Lower lobe of right lung (tissue), 2 donors: ENCODE measurements at regions not wholly inside any gene's neighbourhood (a gene's known extent, or its start where the extent isn't known, plus 50 kb on each side); places are given as distances from the start of the nearest gene placed in this dataset.

Experiments used
- ATAC-seq, 2 donors: fragments of 200-7000 bp; cut with Tn5 transposase; one replicate each; pipeline ENCODE4 v1.9.1; 2020 to 2022; ENCODE audit warnings: mild to moderate bottlenecking in 2 of 2, moderate library complexity in 2 of 2
- DNase-seq: peaks from one replicate; pipeline ENCODE4 v3.0.0-alpha.2; 2020
- H3K27ac ChIP-seq: fragments of 200-600 bp; one replicate; pipeline ENCODE4 v1.8.0; 2022
- H3K27me3 ChIP-seq: fragments of 200-600 bp; one replicate; pipeline ENCODE4 v1.8.0; 2022; ENCODE audit warnings: low read depth
- H3K36me3 ChIP-seq: fragments of 200-600 bp; one replicate; pipeline ENCODE4 v1.8.0; 2022; ENCODE audit warnings: mild to moderate bottlenecking
- H3K4me1 ChIP-seq: fragments of 200-600 bp; one replicate; pipeline ENCODE4 v1.8.0; 2022
- H3K4me3 ChIP-seq: fragments of 200-600 bp; one replicate; pipeline ENCODE4 v1.8.0; 2022; ENCODE audit warnings: mild to moderate bottlenecking
- H3K9me3 ChIP-seq: fragments of 200-600 bp; one replicate; pipeline ENCODE4 v1.8.0; 2022
- intact Hi-C: fragments of 100-400 bp; cut with DNase I; formaldehyde crosslinking; loops from one replicate; pipeline ENCODE4 v1.11.0; 2022
- TF ChIP-seq, protein P1 (sequence below): fragments of 200-600 bp; IDR thresholded peaks from one replicate; pipeline ENCODE4 v1.8.0; 2022; ENCODE audit warnings: antibody characterized with exemption, mild to moderate bottlenecking
- donor health status: DM: no; HTN: yes; CAD: no; lungs with severe emphysema.

DNA sequence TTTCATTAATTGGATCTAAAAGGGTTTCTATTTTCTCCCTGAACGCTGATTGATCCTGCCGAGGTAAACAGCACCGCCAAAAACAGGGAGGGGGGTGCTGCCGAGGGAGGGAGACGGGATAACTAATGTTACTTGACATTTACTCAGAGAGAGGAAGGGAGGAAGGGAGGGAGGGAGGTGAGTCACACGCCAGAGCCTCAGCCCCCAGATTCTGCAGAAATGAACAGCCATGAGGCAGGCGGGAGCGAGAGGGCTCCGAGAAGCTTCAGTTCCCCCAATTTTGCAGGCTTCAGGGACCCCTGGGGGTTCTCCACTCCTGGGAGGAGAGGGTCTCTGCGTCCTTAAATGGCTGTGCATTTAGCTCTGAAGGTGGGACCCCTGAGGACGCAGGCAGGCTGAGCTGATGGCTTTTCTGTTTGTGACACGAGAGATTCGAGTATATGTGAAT lies 59.1 kb upstream of the IER5L start:
- Histone ChIP-seq H3K27ac (no peak overlapping the region), H3K4me1 (peaks cover 9% of the 10 kb centered on the region), H3K27me3 (no peaks in the 10 kb centered on the region), H3K9me3 (no peaks in the 10 kb centered on the region), H3K36me3 (no peaks in the 10 kb centered on the region), H3K4me3 (no peak overlapping the region)
- TF ChIP-seq, protein P1, sequence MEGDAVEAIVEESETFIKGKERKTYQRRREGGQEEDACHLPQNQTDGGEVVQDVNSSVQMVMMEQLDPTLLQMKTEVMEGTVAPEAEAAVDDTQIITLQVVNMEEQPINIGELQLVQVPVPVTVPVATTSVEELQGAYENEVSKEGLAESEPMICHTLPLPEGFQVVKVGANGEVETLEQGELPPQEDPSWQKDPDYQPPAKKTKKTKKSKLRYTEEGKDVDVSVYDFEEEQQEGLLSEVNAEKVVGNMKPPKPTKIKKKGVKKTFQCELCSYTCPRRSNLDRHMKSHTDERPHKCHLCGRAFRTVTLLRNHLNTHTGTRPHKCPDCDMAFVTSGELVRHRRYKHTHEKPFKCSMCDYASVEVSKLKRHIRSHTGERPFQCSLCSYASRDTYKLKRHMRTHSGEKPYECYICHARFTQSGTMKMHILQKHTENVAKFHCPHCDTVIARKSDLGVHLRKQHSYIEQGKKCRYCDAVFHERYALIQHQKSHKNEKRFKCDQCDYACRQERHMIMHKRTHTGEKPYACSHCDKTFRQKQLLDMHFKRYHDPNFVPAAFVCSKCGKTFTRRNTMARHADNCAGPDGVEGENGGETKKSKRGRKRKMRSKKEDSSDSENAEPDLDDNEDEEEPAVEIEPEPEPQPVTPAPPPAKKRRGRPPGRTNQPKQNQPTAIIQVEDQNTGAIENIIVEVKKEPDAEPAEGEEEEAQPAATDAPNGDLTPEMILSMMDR, result no peak
- intact Hi-C loops, result no loop called here
- DNase-seq, result peak; percentile 25
- peak in 1 of 2 donors; percentile 60 for ATAC-seq

DNA sequence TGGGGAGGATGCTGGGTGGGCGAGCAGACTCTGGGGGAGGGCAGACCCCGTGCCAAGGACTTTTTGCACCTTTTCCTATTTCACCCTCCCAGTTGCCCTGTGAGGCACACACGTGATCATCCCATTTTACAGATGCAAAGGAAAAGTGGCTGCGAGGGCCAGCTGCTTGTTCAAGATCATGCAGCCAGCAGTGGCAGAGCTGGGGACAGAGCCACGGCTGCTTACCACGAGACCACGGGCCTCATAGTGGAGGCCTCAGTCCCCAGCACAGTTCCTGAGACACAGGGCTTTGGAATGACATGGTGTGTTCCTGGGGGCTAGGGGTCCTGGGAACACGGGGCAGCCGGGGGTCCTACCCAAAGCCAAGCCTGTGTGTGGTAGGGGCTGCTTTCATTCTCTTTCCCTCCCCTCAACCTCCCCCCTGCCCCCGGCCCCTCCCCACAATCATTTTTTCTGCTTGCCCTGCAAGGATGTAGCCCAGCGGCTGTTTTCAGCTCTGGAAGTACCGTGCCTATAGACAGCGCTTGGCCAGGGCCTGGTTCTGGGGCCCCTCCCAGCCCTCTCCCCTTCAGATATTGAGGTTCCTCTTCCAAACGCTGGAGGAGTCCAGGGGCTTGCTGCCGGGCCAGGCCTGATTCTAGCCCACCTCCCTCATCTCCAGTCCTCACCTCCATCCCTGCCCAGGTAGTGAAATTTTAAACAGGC lies 58.5 kb upstream of the IER5L start:
- peak in 1 of 2 donors; percentile 11 for ATAC-seq
- Histone ChIP-seq H3K4me1 (peaks cover 9% of the 10 kb centered on the region), H3K27ac (no peak overlapping the region), H3K27me3 (no peaks in the 10 kb centered on the region), H3K4me3 (no peak overlapping the region), H3K9me3 (no peaks in the 10 kb centered on the region), H3K36me3 (no peaks in the 10 kb centered on the region)
- intact Hi-C loops, result no loop called here
- TF ChIP-seq, protein P1, result no peak
- DNase-seq, result peak; percentile 21

DNA sequence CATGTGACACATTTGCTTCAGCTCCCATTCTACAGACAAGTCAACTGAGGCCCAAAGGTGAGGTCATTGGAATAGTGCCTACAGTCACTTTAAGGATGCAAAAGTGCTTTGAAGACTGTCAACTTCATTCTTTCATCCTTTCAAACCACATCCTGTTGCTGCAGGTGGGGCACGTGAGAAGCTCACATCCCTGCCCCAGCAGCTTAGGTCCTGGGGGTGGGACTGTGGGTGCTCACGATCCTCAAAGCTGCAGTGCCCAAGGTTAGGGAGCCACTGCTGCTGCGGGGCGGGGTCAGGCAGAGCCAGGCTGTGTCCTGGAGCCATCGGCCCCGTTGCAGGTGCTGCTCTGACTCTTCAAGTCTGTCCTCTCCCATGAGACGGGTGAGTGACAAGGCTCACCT lies 57.9 kb upstream of the IER5L start:
- ATAC-seq (peak; percentile 14 to 24), DNase-seq (peak; percentile 41)

DNA sequence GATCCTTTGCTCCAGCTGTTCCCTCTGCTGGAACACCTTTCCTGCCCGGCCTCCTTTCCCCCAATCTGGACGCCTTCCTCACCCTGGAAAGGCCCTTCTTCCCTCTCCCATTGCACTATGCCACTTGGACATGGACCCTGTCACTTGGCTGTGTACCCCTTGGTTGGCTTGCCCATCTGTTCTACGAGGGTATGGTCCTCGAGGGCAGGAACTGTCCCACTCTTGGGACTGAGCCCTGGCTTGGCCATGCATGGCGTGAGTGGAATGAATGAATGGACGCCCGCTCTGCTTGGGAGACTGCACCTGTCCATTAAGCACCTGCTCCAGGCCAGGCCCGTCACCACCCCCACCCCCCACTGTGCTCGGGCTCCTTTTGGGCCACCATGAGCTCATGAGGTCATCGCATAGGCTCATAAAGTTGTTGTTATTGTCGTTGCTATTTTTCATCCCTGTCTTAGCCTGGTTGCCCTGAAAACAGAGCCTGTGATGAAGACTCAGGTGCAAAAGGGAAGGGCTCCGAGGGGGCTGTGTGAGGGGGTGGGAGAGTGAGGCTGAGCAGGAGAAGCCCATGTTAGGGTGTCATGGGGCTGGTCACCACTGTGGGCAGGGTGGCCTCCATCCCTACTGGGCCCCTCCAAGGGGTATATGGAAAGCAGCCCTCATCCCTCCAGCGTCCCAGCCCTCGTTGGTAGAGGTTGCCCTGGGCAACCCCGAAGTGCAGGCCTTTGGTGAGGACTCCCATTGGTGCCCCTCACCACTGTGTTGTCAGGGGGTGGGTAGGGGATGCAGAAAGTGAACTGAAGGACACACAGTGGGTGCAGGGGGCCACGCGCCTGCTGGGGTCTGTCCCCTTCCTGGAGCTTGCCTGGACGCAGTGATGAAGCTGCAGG lies 57.2 kb upstream of the IER5L start:
- no peaks in the 10 kb centered on the region for H3K27me3 ChIP-seq
- H3K36me3 ChIP-seq, result no peaks in the 10 kb centered on the region
- intact Hi-C loops, result no loop called here
- peak; percentile 30 for DNase-seq
- H3K27ac ChIP-seq, result no peak overlapping the region
- ATAC-seq, result no peak
- H3K4me1 ChIP-seq, result peaks cover 9% of the 10 kb centered on the region
- no peaks in the 10 kb centered on the region for H3K9me3 ChIP-seq
- no peak overlapping the region for H3K4me3 ChIP-seq
- TF ChIP-seq, protein P1, result no peak

More for the DNA sequence above, 57.9 kb upstream of the IER5L start:
- Histone ChIP-seq H3K4me1 (peaks cover 9% of the 10 kb centered on the region), H3K4me3 (no peak overlapping the region), H3K27ac (no peak overlapping the region), H3K27me3 (no peaks in the 10 kb centered on the region), H3K36me3 (no peaks in the 10 kb centered on the region), H3K9me3 (no peaks in the 10 kb centered on the region)
- intact Hi-C loops, result no loop called here
- TF ChIP-seq, protein P1, result no peak

DNA sequence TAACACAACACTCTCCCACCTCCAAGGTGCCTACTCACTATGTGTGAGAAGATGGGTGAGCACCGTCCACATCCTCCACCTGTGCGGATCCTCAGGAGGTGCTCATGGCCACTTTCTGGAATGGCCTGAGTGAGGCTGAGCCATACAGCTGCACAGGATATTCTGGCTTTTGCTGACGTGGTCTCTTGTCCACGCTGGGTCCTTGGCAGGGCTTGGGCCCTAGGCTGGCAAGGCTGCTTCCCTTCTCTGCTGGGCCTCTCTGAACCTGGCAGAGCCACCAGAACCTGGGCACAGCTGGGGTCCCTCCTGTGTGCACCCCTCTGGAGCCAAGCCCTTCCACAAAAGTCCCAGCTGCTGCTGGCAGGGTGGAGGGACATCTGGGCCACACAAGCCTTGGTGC lies 56.4 kb upstream of the IER5L start:
- Histone ChIP-seq H3K36me3 (no peaks in the 10 kb centered on the region), H3K4me3 (no peak overlapping the region), H3K9me3 (no peaks in the 10 kb centered on the region), H3K27ac (no peak overlapping the region), H3K27me3 (no peaks in the 10 kb centered on the region), H3K4me1 (peaks cover 9% of the 10 kb centered on the region)
- ATAC-seq (no peak), DNase-seq (peak; percentile 27)
- TF ChIP-seq, protein P1, result no peak
- intact Hi-C loops, result no loop called here
